ENCODE measurements at regions not wholly inside any gene's neighbourhood (a gene's known extent, or its start where the extent isn't known, plus 50 kb on each side); places are given as distances from the start of the nearest gene placed in this dataset.

DNA sequence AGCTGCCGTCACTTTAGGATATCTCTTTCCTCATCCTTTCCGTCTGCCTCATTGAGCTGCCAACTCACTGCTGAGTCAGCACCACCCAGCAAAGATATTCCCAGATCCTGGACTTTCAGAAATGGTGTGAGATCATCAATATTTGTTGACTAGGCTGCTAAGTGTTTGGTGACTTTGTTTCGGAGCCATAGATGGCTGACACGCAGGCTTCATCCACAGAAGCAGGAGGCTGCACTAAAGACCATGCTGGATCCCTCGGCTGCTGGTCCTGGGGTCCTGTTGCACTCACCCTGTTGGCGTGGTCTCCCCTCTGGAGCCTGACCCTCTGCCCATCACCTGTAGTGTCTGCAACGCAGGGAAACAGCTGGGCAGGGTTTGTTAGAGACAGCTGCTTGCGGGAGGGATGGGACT is 96.5 kb downstream of the ERMARD start:
- Histone ChIP-seq H3K27me3 (no peaks in the 10 kb centered on the region), H3K4me3 (no peak overlapping the region), H3K36me3 (replicated peaks in 1 of 2; ENCODE audit: insufficient read depth in 1 of 2, low read depth in 2 of 2) (no peaks in the 10 kb centered on the region), H3K4me1 (no peaks in the 10 kb centered on the region), H3K27ac (no peak overlapping the region), H3K9me3 (no peaks in the 10 kb centered on the region)
- TF ChIP-seq, protein P1, sequence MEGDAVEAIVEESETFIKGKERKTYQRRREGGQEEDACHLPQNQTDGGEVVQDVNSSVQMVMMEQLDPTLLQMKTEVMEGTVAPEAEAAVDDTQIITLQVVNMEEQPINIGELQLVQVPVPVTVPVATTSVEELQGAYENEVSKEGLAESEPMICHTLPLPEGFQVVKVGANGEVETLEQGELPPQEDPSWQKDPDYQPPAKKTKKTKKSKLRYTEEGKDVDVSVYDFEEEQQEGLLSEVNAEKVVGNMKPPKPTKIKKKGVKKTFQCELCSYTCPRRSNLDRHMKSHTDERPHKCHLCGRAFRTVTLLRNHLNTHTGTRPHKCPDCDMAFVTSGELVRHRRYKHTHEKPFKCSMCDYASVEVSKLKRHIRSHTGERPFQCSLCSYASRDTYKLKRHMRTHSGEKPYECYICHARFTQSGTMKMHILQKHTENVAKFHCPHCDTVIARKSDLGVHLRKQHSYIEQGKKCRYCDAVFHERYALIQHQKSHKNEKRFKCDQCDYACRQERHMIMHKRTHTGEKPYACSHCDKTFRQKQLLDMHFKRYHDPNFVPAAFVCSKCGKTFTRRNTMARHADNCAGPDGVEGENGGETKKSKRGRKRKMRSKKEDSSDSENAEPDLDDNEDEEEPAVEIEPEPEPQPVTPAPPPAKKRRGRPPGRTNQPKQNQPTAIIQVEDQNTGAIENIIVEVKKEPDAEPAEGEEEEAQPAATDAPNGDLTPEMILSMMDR (IDR thresholded peaks at IDR 0.05) = no peak
- TF ChIP-seq POLR2A (IDR thresholded peaks at IDR 0.05) = no peak
- 84 to 86% methylated on average over 8 of the region's 8 CpGs for WGBS, 2 donors
- DNase-seq (no peak), ATAC-seq (no peak)
- intact Hi-C loops (cut with DNase I) = no loop called here

DNA sequence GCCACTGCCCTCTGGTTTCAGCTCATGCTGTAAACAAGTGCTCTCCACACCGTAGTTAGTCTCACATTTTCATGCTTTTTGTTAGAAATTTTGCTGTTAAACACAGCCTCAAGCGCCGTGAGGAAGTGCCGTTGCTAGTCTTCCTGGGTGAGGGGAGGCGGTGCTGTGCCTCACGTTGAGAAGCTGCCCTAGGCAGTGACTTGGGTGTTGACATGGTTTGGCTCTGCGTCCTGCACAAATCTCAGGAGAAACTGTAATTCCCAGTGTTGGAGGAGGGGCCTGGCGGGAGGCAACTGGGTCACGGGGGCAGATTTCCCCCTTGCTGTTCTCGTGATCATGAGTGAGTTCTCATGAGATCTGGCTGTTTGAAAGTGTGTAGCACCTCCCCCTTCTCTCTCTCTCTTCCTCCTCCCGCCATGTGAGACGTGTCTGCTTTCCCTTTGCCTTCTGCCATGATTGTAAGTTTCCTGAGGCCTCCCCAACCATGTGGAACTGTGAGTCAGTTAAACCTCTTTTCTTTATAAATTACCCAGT is 95.8 kb downstream of the ERMARD start:
- no peak for ATAC-seq
- no peak for DNase-seq
- 77 to 79% methylated on average over 12 of the region's 12 CpGs for WGBS, 2 donors

DNA sequence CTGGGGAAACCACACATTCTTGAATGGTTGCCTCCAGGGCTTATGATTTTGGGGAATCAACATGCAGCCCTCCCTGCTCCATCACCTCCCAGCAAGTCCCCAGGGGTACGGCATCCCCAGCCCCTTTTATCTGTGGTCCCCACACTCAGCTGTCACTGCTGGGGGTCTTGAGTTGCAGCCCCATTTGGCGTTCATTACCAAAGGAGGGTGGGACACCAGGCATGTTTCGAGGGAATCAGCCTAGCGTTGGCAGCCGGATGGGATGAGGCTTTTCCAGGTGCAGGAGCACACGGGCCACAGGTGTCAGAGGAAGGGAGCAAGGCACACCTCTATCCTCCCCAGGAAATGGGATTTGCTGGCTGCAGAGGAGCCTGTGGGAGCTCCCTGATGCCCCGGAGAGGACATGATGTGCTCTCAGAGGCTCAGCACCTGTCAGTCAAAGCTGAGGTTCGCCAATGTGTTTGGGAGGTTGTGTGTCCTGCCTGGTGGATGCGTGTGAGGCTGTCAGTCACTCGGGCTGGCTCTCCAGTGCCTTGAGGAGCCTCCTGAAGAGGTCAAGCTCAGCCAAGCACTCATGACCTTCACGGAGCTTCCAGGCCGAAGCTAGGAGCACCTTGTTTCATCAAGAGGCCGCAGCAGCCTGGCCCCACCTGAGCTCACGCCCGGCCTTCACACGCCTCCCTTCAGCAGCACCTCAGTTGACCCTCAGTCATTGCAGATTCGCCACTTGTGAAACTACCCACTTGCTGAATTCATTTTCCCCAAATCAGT is 95.0 kb downstream of the ERMARD start:
- DNase-seq = no peak

More for the DNA sequence above, 95.8 kb downstream of the ERMARD start:
- H3K27me3 ChIP-seq = no peaks in the 10 kb centered on the region
- TF ChIP-seq, protein P1 (IDR thresholded peaks at IDR 0.05) = no peak
- H3K4me1 ChIP-seq = no peaks in the 10 kb centered on the region
- H3K36me3 ChIP-seq (replicated peaks in 1 of 2; ENCODE audit: insufficient read depth in 1 of 2, low read depth in 2 of 2) = no peaks in the 10 kb centered on the region
- intact Hi-C loops (cut with DNase I) = no loop called here
- H3K4me3 ChIP-seq = no peak overlapping the region
- no peaks in the 10 kb centered on the region for H3K9me3 ChIP-seq
- H3K27ac ChIP-seq = no peak overlapping the region

DNA sequence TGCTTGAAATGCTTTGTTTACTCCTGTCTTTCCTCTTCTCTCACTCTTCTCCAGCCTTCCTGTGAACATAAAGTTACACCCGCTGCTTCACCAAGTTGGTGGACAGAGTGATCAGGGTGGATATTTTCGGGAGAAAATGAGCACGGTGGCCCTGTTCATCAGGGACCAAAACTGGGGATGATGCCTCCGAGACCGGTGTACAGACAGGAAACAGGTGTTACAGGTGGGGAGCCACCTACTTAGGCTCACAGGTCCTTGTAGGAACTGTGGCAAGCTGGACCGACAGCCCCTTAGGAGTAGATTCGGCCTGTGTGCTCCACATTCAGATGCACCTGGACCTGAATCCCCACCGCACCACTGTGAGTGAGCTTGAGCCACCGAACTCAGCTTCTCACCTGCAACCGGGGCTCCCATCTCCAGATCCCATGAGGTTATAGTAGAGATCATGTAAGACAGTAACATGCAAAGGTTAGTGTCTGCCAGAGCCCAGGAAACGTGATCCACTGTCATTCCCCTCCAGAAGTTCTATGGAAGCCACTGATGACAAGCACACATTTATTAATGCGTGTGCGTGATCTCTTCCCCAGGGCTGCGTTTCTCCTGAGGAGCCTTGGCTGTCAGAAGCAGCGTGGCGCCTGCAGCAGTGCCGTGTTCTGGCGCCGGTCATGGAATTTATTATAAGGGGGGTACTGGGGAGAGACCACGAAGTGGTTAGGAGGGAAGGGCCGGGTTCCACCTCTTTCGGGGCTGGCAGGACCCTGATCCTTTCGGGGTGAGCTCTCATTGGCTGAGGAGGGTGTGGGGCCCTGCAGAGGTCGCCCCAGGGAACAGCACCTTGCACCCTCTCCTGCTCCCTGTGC is 94.2 kb downstream of the ERMARD start:
- ATAC-seq = no peak
- Histone ChIP-seq H3K9me3 (no peaks in the 10 kb centered on the region), H3K27me3 (no peaks in the 10 kb centered on the region), H3K36me3 (replicated peaks in 1 of 2; ENCODE audit: insufficient read depth in 1 of 2, low read depth in 2 of 2) (no peaks in the 10 kb centered on the region), H3K4me1 (no peaks in the 10 kb centered on the region), H3K27ac (no peak overlapping the region), H3K4me3 (no peak overlapping the region)
- intact Hi-C loops (cut with DNase I) = no loop called here
- no peak for TF ChIP-seq POLR2A (IDR thresholded peaks at IDR 0.05)
- TF ChIP-seq, protein P1 (IDR thresholded peaks at IDR 0.05) = no peak
- WGBS, 2 donors = 83 to 90% methylated on average over 22 to 24 of the region's 24 CpGs
- no peak for DNase-seq

More for the DNA sequence above, 95.0 kb downstream of the ERMARD start:
- no peaks in the 10 kb centered on the region for H3K27me3 ChIP-seq
- ATAC-seq = no peak
- H3K27ac ChIP-seq = no peak overlapping the region
- no peak overlapping the region for H3K4me3 ChIP-seq
- intact Hi-C loops (cut with DNase I) = no loop called here
- H3K4me1 ChIP-seq = no peaks in the 10 kb centered on the region
- no peaks in the 10 kb centered on the region for H3K9me3 ChIP-seq
- TF ChIP-seq POLR2A (IDR thresholded peaks at IDR 0.05) = no peak
- TF ChIP-seq, protein P1 (IDR thresholded peaks at IDR 0.05) = no peak
- H3K36me3 ChIP-seq (replicated peaks in 1 of 2; ENCODE audit: insufficient read depth in 1 of 2, low read depth in 2 of 2) = no peaks in the 10 kb centered on the region
- WGBS, 2 donors = 81 to 88% methylated on average over 16 to 17 of the region's 17 CpGs

Data from body of pancreas (tissue), 4 donors.